ENCODE measurements at regions not wholly inside any gene's neighbourhood (a gene's known extent, or its start where the extent isn't known, plus 50 kb on each side); places are given as distances from the start of the nearest gene placed in this dataset.
A peak's percentile ranks its signal among the peaks of the same experiment; 100 is the strongest.

DNA sequence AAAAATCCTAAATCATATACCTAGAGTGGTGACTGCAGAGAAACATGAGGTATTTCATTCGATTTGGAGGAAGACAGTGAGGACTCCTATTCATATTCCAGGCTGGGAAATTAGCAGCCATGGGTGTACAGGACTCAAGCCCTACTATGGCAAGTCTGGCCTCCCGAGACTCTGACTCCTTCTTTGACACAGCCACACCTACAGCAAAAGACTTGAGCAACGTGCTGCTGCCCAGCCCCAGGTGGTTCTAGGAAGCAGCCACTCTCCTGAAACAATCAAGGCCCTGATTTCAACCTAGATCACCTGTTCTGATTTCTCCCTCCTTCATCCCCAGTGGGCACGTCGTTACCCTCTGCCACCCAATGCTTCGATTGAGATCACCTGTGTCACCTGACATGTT is 84.0 kb upstream of the ATP11B start:
- no peaks in the 10 kb centered on the region for H3K27me3 ChIP-seq (ENCODE audit: control insufficient read depth in 1 of 2, insufficient read depth in 1 of 2, low read length in 2 of 2)
- H3K36me3 ChIP-seq (ENCODE audit: control insufficient read depth in 1 of 2, insufficient read depth in 2 of 2, low read depth in 1 of 2, low read length in 2 of 2), result no peaks in the 10 kb centered on the region
- no peak overlapping the region for H4K91ac ChIP-seq (ENCODE audit: low read length)
- no peak overlapping the region for H2AK5ac ChIP-seq (ENCODE audit: low read length, severe bottlenecking)
- 73% methylated on average over 6 of the region's 6 CpGs for WGBS
- no peak overlapping the region for H3K9ac ChIP-seq (ENCODE audit: low read length)
- H2BK12ac ChIP-seq (ENCODE audit: low read length in 2 of 2), result no peak overlapping the region
- H3K4me3 ChIP-seq (ENCODE audit: insufficient read depth in 1 of 2, low read depth in 1 of 2, low read length in 2 of 2), result no peak overlapping the region
- H3K79me1 ChIP-seq (replicated peaks; ENCODE audit: low read length, poor library complexity, severe bottlenecking), result no peaks in the 10 kb centered on the region
- no peak for DNase-seq
- no peak overlapping the region for H2BK15ac ChIP-seq (ENCODE audit: low read depth, poor library complexity, severe bottlenecking)
- H2BK120ac ChIP-seq (ENCODE audit: low read depth, low read length), result no peak overlapping the region
- no peak overlapping the region for H3K4ac ChIP-seq (ENCODE audit: low read depth in 1 of 2, low read length in 2 of 2)
- H3K27ac ChIP-seq (ENCODE audit: low read length, poor library complexity, severe bottlenecking), result no peak overlapping the region
- H2BK5ac ChIP-seq (ENCODE audit: low read depth, low read length, poor library complexity, severe bottlenecking), result no peak overlapping the region
- H3K9me3 ChIP-seq (ENCODE audit: control insufficient read depth, low read length), result no peaks in the 10 kb centered on the region
- no peak overlapping the region for H3K4me2 ChIP-seq (ENCODE audit: low read length, poor library complexity, severe bottlenecking)
- no peak overlapping the region for H4K8ac ChIP-seq (ENCODE audit: low read length)
- no peak overlapping the region for H3K18ac ChIP-seq (ENCODE audit: low read depth in 1 of 2, low read length in 2 of 2)
- no peak overlapping the region for H2AFZ ChIP-seq (ENCODE audit: low read depth, low read length)
- no peaks in the 10 kb centered on the region for H3K4me1 ChIP-seq (ENCODE audit: control insufficient read depth, insufficient read depth, low read depth, low read length)
- no peak overlapping the region for H3K14ac ChIP-seq (ENCODE audit: low read length in 2 of 2)
- H3K23ac ChIP-seq (ENCODE audit: low read length in 2 of 2), result no peak overlapping the region

DNA sequence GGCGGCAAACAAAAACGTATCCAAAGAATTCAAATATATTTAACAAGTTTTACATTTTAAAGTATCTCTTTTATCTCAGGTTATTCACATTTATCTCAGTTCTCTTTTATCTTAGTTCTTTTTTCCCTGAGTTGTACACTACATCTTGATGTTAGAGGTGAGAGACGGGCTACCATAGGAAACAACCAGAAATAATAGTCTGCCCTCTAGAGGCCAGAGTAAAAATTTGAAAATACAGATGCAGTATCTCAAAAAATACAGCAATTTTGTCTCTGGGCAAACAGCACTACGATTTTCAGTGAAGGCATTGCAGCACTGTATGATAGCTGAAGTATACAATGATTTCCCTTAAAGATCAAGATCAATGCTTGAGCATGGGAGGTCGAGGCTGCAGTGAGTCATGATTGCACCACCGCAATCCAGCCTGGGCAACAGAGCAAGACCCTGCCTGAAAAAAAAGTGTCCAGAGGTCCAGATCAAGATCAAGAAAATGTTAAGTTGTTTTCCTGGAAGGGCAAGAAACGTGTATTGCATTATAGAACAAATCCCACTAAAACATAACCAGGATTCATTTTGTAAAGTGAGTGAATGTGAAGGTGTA is 82.6 kb upstream of the ATP11B start:
- H3K23ac ChIP-seq (ENCODE audit: low read length in 2 of 2), result no peak overlapping the region
- WGBS, result 33% methylated on average over 3 of the region's 7 CpGs

DNA sequence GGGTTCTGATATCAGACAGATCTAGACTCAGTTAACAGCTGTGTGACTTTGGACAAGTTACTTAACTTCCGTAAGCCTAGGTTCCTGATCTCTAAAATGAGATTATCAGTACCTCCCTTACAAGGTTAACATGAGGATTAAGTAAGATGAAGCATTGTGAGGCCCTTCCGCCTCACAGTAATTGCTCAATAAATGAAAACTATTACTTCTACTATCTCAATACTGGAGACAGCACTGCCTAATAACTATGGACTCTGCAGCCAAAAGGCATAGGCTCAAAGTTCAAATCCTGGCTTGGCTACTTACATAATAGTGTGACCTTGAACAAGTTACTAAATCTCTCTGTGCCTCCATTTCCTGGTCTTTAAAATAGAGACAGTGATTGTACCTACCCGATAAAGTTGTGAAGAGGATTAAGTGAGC is 82.0 kb upstream of the ATP11B start:
- Histone ChIP-seq H2BK120ac (ENCODE audit: low read depth, low read length) (no peak overlapping the region), H3K36me3 (ENCODE audit: control insufficient read depth in 1 of 2, insufficient read depth in 2 of 2, low read depth in 1 of 2, low read length in 2 of 2) (no peaks in the 10 kb centered on the region), H2BK5ac (ENCODE audit: low read depth, low read length, poor library complexity, severe bottlenecking) (no peak overlapping the region), H2BK15ac (ENCODE audit: low read depth, poor library complexity, severe bottlenecking) (no peak overlapping the region), H3K27ac (ENCODE audit: low read length, poor library complexity, severe bottlenecking) (no peak overlapping the region), H3K4me2 (ENCODE audit: low read length, poor library complexity, severe bottlenecking) (no peak overlapping the region), H3K4me3 (ENCODE audit: insufficient read depth in 1 of 2, low read depth in 1 of 2, low read length in 2 of 2) (no peak overlapping the region), H3K4me1 (ENCODE audit: control insufficient read depth, insufficient read depth, low read depth, low read length) (no peaks in the 10 kb centered on the region), H2AK5ac (ENCODE audit: low read length, severe bottlenecking) (no peak overlapping the region), H2AFZ (ENCODE audit: low read depth, low read length) (no peak overlapping the region), H3K9ac (ENCODE audit: low read length) (no peak overlapping the region), H3K27me3 (ENCODE audit: control insufficient read depth in 1 of 2, insufficient read depth in 1 of 2, low read length in 2 of 2) (no peaks in the 10 kb centered on the region), H4K91ac (ENCODE audit: low read length) (no peak overlapping the region), H3K14ac (ENCODE audit: low read length in 2 of 2) (no peak overlapping the region), H4K8ac (ENCODE audit: low read length) (no peak overlapping the region), H3K18ac (ENCODE audit: low read depth in 1 of 2, low read length in 2 of 2) (no peak overlapping the region), H3K23ac (ENCODE audit: low read length in 2 of 2) (no peak overlapping the region), H3K4ac (ENCODE audit: low read depth in 1 of 2, low read length in 2 of 2) (no peak overlapping the region), H3K9me3 (ENCODE audit: control insufficient read depth, low read length) (no peaks in the 10 kb centered on the region), H3K79me1 (replicated peaks; ENCODE audit: low read length, poor library complexity, severe bottlenecking) (no peaks in the 10 kb centered on the region), H2BK12ac (ENCODE audit: low read length in 2 of 2) (no peak overlapping the region)
- no peak for DNase-seq
- 83% methylated on average over 3 of the region's 3 CpGs for WGBS

More for the DNA sequence above, 82.6 kb upstream of the ATP11B start:
- Histone ChIP-seq H3K14ac (ENCODE audit: low read length in 2 of 2) (no peak overlapping the region), H3K27ac (ENCODE audit: low read length, poor library complexity, severe bottlenecking) (no peak overlapping the region), H2BK120ac (ENCODE audit: low read depth, low read length) (no peak overlapping the region), H3K27me3 (ENCODE audit: control insufficient read depth in 1 of 2, insufficient read depth in 1 of 2, low read length in 2 of 2) (no peaks in the 10 kb centered on the region), H2BK5ac (ENCODE audit: low read depth, low read length, poor library complexity, severe bottlenecking) (no peak overlapping the region), H2BK15ac (ENCODE audit: low read depth, poor library complexity, severe bottlenecking) (no peak overlapping the region), H4K91ac (ENCODE audit: low read length) (no peak overlapping the region), H3K18ac (ENCODE audit: low read depth in 1 of 2, low read length in 2 of 2) (no peak overlapping the region), H3K4ac (ENCODE audit: low read depth in 1 of 2, low read length in 2 of 2) (no peak overlapping the region), H2AK5ac (ENCODE audit: low read length, severe bottlenecking) (no peak overlapping the region), H2BK12ac (ENCODE audit: low read length in 2 of 2) (no peak overlapping the region), H3K4me3 (ENCODE audit: insufficient read depth in 1 of 2, low read depth in 1 of 2, low read length in 2 of 2) (no peak overlapping the region), H3K4me1 (ENCODE audit: control insufficient read depth, insufficient read depth, low read depth, low read length) (no peaks in the 10 kb centered on the region), H2AFZ (ENCODE audit: low read depth, low read length) (no peak overlapping the region), H3K9ac (ENCODE audit: low read length) (no peak overlapping the region), H4K8ac (ENCODE audit: low read length) (no peak overlapping the region), H3K79me1 (replicated peaks; ENCODE audit: low read length, poor library complexity, severe bottlenecking) (no peaks in the 10 kb centered on the region), H3K9me3 (ENCODE audit: control insufficient read depth, low read length) (no peaks in the 10 kb centered on the region), H3K36me3 (ENCODE audit: control insufficient read depth in 1 of 2, insufficient read depth in 2 of 2, low read depth in 1 of 2, low read length in 2 of 2) (no peaks in the 10 kb centered on the region), H3K4me2 (ENCODE audit: low read length, poor library complexity, severe bottlenecking) (no peak overlapping the region)
- DNase-seq, result peak; percentile 33

DNA sequence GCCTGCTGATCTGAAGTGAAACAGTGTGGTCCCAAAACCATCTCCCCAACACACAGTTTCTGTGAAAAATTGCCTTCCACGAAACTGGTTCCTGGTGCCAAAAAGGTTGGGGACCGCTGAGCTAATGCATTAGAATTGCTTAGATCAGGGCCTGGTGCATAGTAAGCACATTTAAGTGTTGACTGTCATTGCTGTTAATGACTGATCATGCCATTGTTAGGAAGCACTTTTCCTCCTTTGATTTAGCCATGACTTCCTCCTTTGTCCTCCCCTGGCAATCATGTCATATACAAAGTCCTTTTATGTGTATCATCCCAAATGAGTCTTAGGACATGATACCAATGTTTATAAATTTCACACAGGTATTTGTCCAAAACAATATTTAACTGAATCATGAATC is 81.5 kb upstream of the ATP11B start:
- no peak overlapping the region for H3K27ac ChIP-seq (ENCODE audit: low read length, poor library complexity, severe bottlenecking)
- no peak for DNase-seq
- no peaks in the 10 kb centered on the region for H3K4me1 ChIP-seq (ENCODE audit: control insufficient read depth, insufficient read depth, low read depth, low read length)
- H2AFZ ChIP-seq (ENCODE audit: low read depth, low read length), result no peak overlapping the region
- no peaks in the 10 kb centered on the region for H3K79me1 ChIP-seq (replicated peaks; ENCODE audit: low read length, poor library complexity, severe bottlenecking)
- no peak overlapping the region for H2BK5ac ChIP-seq (ENCODE audit: low read depth, low read length, poor library complexity, severe bottlenecking)
- H2AK5ac ChIP-seq (ENCODE audit: low read length, severe bottlenecking), result no peak overlapping the region
- no peak overlapping the region for H3K18ac ChIP-seq (ENCODE audit: low read depth in 1 of 2, low read length in 2 of 2)
- H3K14ac ChIP-seq (ENCODE audit: low read length in 2 of 2), result no peak overlapping the region
- no peak overlapping the region for H3K4ac ChIP-seq (ENCODE audit: low read depth in 1 of 2, low read length in 2 of 2)
- H4K91ac ChIP-seq (ENCODE audit: low read length), result no peak overlapping the region
- no peak overlapping the region for H2BK12ac ChIP-seq (ENCODE audit: low read length in 2 of 2)
- H3K9ac ChIP-seq (ENCODE audit: low read length), result no peak overlapping the region
- H3K27me3 ChIP-seq (ENCODE audit: control insufficient read depth in 1 of 2, insufficient read depth in 1 of 2, low read length in 2 of 2), result no peaks in the 10 kb centered on the region
- H4K8ac ChIP-seq (ENCODE audit: low read length), result no peak overlapping the region
- WGBS, result no CpG with 5 or more reads among the region's 2 CpGs
- H3K23ac ChIP-seq (ENCODE audit: low read length in 2 of 2), result no peak overlapping the region
- no peaks in the 10 kb centered on the region for H3K9me3 ChIP-seq (ENCODE audit: control insufficient read depth, low read length)
- no peak overlapping the region for H3K4me2 ChIP-seq (ENCODE audit: low read length, poor library complexity, severe bottlenecking)
- no peak overlapping the region for H2BK120ac ChIP-seq (ENCODE audit: low read depth, low read length)
- H2BK15ac ChIP-seq (ENCODE audit: low read depth, poor library complexity, severe bottlenecking), result no peak overlapping the region
- H3K4me3 ChIP-seq (ENCODE audit: insufficient read depth in 1 of 2, low read depth in 1 of 2, low read length in 2 of 2), result no peak overlapping the region
- H3K36me3 ChIP-seq (ENCODE audit: control insufficient read depth in 1 of 2, insufficient read depth in 2 of 2, low read depth in 1 of 2, low read length in 2 of 2), result no peaks in the 10 kb centered on the region
